GM13976 (cell line): ENCODE measurements at regions not wholly inside any gene's neighbourhood (a gene's known extent, or its start where the extent isn't known, plus 50 kb on each side); places are given as distances from the start of the nearest gene placed in this dataset.

Experiments
- DNase-seq: peaks from one replicate; pipeline ENCODE4 v3.0.0; 2012; ENCODE audit warnings: low spot score
- CTCF ChIP-seq: IDR thresholded peaks from 2 replicates; pipeline ENCODE4 v1.5.1; 2012; ENCODE audit warnings: borderline replicate concordance, mild to moderate bottlenecking; ENCODE audit not compliant: insufficient read depth; ENCODE audit errors: extremely low read depth, missing control alignments, control extremely low read depth
- in situ Hi-C: fragments of 300-500 bp; cut with MboI; formaldehyde crosslinking; loops from one replicate; pipeline ENCODE4 v1.12.0; 2022; ENCODE audit warnings: low sequenced_read_pairs, mixed read lengths, inconsistent platforms; ENCODE audit not compliant: unreplicated experiment

- in situ Hi-C loops, result no loop called here
- DNase-seq, result no peak
- no peak for TF ChIP-seq CTCF
Measured at GRCh38 chr16:87140211-87141200, 176.7 kb downstream of the C16orf95 start.

GRCh38 chr16:87141402-87141801 is 175.8 kb downstream of the C16orf95 start:
- DNase-seq, result no peak
- TF ChIP-seq CTCF, result no peak
- in situ Hi-C loops, result no loop called here

- in situ Hi-C loops, result no loop called here
- no peak for TF ChIP-seq CTCF
- DNase-seq, result no peak
Measured at GRCh38 chr16:87143661-87144121, 173.5 kb downstream of the C16orf95 start.

- TF ChIP-seq CTCF, result no peak
- in situ Hi-C loops, result no loop called here
- DNase-seq, result no peak
Measured at GRCh38 chr16:87144232-87144631, 173.0 kb downstream of the C16orf95 start.

GRCh38 chr16:87145181-87146176 is 171.7 kb downstream of the C16orf95 start:
- DNase-seq, result no peak
- no peak for TF ChIP-seq CTCF
- in situ Hi-C loops, result no loop called here

- in situ Hi-C loops, result no loop called here
- TF ChIP-seq CTCF, result no peak
- no peak for DNase-seq
Measured at GRCh38 chr16:87146676-87147075, 170.5 kb downstream of the C16orf95 start.
